NCI-H1048 (cell line): ENCODE measurements at regions not wholly inside any gene's neighbourhood (a gene's known extent, or its start where the extent isn't known, plus 50 kb on each side); places are given as distances from the start of the nearest gene placed in this dataset.
"Not testable (repeated sequence)": the region's sequence is repeated elsewhere in the genome, so short reads cannot be mapped to it uniquely, and the experiment has no call there.

Source experiments
- DNase-seq: peaks from one replicate; lab custom pipeline; 2025; lab: John Stamatoyannopoulos, UW

GRCh38 chr5:9852671-9853070 lies 222.5 kb upstream of the TAS2R1 start:
- no peak for DNase-seq

- DNase-seq = no peak
Observed at GRCh38 chr5:9851458-9851857, 221.3 kb upstream of the TAS2R1 start.

GRCh38 chr5:9850456-9850855 lies 220.3 kb upstream of the TAS2R1 start:
- DNase-seq = no peak

DNA sequence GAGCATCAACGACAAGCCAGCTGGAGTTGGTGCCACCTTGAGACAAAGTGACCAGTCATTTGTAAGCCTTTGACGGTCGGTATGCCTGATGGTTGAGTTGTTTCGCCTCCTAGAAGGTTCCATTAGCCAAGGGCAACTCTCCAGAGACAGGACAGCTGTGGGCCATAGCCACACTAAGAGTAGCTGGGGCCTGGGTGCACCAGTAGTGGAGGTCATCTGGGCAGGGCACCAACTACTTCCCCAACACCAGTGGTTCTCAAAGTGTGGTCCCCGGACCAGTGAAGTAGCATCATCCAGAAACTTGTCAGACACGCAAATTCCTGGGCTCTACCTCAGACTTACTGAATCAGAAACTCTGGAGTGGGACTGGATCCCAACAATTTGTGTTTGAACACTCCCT lies 217.5 kb upstream of the TAS2R1 start:
- no peak for DNase-seq

GRCh38 chr5:9845185-9845584 lies 215.0 kb upstream of the TAS2R1 start:
- DNase-seq = no peak

GRCh38 chr5:9841516-9842170 lies 211.5 kb upstream of the TAS2R1 start:
- DNase-seq = no peak

- DNase-seq = no peak
Observed at GRCh38 chr5:9838916-9839315, 208.8 kb upstream of the TAS2R1 start.

DNA sequence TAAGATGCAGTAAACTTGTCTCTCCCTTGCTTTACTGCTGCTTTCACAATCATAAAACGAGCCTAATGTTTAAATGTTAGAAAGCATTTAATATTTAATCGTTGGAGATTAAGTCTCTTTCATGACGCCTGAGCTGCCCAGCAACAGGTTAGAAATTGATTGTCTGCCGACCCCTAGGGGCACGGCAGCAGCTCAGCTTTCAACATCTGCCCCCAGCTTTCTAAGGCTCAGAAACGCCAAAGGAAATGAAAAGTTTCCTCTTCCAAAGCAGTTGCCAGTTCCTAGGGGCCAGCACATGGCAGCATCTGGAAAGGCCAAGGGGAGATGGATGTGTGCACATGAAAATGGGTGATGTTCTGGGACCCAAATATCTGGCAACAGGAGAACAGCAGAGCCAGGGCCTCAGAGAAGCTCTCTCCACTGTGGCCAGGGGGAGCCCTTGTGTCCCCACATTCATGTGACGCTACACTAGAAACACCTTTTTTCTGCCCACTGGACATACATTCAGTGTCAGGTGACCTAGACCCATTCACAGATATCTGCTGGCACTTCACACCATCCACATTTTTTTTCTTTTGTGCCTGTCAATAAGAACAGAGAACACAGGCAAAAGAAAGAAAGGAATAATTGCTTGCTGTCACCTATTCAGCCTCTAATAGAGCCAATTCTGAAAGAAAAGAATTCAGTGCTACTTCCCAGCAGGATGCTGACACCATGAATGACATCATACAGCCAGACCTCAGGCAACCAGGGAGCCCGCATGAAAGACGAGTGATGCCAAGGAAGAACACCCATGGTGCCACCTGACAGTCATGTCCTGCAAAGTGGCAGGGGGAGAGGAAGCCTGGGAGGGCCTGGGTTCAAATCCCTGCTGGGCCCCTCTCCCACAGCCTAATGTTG lies 205.0 kb upstream of the TAS2R1 start:
- no peak for DNase-seq

DNA sequence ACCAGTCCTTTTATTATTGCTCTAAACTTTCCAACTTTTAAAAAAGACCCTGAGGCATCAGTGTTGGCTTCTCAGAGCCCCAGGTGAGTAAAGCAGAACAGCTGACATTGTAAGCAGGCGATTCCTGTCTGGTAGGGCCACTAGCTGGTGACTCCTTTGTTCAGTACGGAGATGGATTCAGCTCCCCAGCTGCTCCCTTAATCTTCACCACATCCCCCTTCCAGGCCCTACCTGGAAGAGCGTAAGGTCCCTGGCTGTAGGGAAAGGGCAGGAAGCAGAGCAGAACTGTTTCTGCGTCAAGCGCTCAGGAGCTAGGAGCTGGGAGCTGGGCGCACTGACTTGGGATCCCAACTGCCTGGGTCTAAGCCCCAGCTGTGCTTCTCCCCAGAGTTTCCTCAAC lies 203.7 kb upstream of the TAS2R1 start:
- DNase-seq = no peak

DNA sequence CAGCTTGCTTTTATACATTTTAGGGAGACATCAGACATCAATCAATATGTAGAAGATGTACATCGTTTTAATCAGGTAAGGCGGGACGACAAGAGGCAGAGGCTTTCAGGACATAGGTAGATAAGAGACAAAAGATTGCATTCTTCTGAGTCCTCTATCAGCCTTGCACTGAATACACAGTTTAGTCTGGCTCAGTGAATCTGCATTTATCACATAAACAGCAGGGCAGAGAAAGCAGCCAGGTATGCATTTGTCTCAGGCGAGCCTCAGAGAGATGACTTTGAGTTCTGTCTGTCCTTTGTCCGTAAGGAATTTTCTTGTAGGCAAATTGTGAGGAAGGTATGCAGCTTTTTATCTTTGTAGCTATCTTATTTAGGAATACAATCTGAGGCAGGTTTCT lies 202.8 kb upstream of the TAS2R1 start:
- no peak for DNase-seq

- DNase-seq = no peak
Observed at GRCh38 chr5:9831823-9832222, 201.7 kb upstream of the TAS2R1 start.

DNA sequence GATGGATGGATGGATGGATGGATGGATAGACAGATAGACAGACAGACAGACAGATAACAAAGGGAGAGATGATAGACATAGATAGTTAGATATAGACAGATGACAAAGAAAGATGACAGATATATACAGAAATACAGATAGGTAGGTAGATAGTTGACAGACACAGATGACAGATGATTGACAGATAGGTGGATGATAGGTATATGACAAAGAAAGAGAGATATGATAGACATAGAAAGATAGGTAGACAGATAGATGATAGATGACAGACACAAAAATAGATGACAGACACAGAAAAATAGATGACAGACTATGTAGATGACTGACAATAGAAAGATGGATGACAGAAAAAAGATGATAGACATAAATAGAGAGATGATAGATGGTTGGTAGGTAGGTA lies 200.0 kb upstream of the TAS2R1 start:
- no peak for DNase-seq

DNA sequence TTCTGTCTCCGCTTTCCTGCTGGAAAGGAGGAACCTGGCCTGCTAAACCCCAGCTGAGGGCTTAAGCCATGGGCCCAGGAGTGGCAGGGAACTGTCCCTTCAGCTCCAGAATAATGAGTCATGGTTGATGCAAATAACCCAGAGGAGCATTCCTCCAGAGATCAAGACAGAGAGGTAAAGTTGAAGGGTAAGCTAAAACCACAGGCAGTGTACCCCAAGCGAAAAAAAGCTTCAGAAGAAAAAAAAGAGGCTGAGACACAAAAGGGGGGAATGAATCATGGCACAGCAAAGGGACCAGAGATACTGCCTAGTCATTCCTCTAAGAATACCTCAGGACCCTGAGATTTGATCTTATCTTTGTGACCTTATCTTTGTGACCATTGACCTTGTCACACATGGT lies 199.5 kb upstream of the TAS2R1 start:
- DNase-seq = no peak

DNA sequence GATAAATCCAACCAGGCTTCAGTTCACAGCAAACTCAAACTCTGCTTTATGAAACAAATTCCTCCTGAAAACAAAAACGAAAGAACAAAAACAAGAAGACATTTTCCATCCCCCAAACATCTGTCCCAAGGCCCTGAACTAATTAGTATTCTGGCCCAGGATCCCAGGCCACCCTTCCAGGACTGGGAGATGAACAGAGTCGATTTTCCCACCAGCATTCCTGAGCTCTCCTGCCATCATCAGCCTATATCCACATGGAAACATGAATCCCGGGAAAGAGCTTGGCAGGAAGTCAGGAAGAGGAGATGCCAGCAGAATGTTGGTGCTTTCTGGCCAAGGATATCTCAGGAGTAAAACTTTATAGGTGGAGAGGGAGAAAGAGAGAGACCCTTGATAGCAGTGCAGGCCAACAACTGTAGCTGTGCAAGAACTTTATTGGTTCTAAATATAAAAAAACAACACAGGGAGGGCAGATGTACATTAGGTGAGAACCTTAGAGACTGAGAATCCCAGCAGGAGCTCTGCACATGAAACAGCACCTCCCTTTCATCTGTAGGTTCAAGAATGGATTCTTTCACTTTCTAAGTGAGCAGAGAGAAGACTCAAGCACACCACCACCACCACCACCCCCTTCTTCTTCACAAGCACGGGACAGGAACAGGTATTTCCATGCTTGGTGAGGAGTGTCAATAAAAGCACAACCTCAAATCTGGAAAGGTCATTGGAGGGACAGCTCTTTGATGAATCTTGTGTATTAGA lies 190.7 kb upstream of the TAS2R1 start:
- no peak for DNase-seq

DNA sequence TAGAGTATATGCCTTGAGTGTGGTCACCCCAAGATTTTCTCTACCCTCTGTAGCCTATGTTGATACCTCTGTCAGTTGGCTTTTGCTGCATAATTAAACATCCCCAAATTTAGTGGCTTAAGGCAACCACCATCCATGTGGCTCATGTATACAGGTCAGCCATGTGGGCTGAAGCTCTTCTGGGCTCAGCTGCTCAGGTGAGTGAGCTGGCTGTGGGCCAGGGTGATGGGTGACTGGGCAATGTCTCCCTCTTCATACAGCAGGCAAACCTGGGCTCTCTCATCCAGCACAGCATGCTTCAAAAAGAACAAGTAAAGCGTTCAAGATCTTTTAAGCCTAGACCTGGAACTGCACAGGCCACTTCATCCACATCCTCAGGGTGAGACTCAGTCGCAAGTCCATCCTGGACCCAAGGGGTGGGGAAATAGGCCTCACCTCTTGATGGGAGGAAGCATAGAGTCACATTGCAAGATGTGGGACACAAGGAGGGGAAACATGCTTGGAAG lies 188.2 kb upstream of the TAS2R1 start:
- DNase-seq = no peak

- DNase-seq = no peak
Observed at GRCh38 chr5:9817819-9818218, 187.7 kb upstream of the TAS2R1 start.

- no peak for DNase-seq
Observed at GRCh38 chr5:9815051-9815450, 184.9 kb upstream of the TAS2R1 start.

GRCh38 chr5:9813305-9813704 lies 183.2 kb upstream of the TAS2R1 start:
- no peak for DNase-seq

GRCh38 chr5:9807366-9807765 lies 177.2 kb upstream of the TAS2R1 start:
- not testable (repeated sequence) for DNase-seq

DNA sequence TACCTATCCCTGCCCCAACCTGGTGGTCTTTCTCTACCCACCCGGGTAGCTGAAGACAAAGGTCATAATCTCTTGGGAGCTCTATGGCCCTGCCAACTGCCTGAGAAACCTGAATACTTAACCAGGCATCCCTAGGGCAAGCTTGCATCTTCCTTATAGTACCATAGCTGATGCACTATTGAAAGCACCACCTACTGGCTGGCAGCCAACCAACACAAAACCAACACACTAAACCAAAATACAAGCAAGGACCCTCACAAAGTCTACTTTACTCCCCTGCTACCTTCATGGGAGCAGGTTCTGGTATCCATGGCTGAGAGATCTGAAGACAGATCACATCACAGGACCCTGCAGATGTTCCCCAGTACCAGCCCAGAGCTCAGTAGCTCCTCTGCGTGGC lies 171.8 kb upstream of the TAS2R1 start:
- no peak for DNase-seq

DNA sequence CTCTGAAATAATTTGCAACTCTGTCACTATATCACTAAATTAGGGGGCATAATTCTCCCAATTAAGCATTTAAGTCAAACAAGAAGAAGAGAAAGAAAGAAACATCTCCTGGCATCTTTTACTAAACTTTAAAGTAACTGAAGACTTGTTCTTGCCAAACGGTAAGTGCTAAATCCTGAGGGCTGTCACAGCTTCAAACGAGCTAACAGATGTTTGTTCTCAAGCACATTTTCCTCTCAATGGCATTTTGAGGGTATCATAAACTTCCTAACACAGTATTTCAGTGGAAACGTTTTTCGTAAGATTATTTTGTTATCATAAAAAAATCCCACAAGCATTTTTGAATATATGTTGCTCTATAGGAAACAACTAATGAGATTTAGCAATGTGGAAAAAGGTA lies 169.5 kb upstream of the TAS2R1 start:
- DNase-seq = no peak

- DNase-seq = no peak
Observed at GRCh38 chr5:9790276-9790675, 160.1 kb upstream of the TAS2R1 start.

DNA sequence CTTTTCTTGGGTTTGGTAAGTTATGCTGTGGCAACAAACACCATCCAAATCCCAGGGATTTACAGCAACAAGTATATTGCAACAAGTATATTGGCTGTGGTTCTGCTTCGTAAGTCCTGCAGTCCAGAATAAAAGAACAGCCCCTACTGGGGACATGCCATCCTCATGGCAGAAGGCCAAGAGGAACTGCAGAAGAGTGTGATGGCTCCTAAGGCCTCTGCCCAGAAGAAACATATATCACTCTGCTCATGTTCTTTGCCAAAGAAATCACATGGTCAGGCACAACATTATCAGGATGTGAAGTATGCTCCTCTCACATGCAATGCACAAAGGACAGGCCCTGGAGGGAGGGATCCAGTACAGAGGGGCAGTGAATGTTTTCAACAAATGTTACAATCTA lies 159.6 kb upstream of the TAS2R1 start:
- no peak for DNase-seq
